NCI-H69 (cell line): ENCODE measurements at regions not wholly inside any gene's neighbourhood (a gene's known extent, or its start where the extent isn't known, plus 50 kb on each side); places are given as distances from the start of the nearest gene placed in this dataset.

ENCODE experiments used
- DNase-seq: peaks from one replicate; lab custom pipeline; 2025; lab: John Stamatoyannopoulos, UW

DNA sequence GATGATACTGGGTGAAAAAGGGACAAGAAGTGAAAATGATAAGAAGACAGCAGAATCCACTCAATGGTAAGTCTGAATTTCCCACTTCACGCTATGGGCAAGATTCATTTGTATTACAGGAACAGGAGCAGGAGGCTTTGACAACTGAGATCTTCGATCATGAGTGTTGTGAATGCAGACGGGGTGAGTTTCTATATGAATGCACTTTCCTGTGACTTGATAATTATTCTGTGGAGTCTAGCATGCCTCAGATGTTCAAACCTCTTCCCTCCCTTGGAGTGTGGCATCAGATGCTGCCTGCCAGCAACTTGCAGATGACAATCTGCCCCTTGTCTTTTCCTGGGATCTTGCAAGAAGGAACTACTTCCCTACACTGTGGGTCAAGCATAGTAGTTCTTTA is 225.4 kb downstream of the HLX start:
- DNase-seq, result no peak

DNA sequence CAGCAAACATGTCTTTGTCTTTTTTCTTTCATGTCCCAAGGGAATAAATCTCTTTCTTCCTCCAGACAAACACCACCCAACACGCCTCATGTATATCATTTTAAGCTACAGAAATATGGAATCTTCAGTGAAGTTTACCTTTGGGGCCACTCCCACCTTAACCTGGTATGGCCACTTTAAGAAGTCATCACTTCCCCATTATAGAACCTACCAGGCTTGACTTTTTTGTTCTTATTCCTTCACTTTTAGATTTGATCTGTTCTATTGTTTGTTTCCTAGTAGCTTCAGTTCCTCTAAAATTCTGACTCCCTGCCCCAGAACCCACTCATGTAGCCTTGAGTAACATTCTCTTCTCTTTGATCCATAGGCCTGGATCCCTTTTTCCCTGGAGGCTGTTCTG is 226.3 kb downstream of the HLX start:
- DNase-seq, result no peak

- no peak for DNase-seq
Measured at GRCh38 chr1:221106616-221107015, 227.4 kb downstream of the HLX start.

DNA sequence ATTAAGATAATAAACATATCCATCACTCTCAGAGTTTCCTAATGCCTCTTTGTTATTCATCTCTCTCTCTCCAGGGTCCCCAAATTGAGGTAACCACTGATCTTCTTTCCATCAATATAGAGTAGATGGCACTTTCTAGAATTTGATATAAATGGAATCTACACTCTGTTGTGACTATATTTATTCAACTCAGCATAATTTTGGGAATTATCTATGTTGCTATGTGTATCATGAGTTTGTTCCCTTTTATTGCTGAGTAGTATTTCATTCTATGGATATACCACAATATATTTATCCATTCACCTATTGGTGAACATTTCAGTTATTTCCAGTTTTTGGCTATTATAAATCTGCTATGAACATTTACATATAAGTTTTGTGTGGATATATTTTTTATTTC is 230.7 kb downstream of the HLX start:
- no peak for DNase-seq

DNA sequence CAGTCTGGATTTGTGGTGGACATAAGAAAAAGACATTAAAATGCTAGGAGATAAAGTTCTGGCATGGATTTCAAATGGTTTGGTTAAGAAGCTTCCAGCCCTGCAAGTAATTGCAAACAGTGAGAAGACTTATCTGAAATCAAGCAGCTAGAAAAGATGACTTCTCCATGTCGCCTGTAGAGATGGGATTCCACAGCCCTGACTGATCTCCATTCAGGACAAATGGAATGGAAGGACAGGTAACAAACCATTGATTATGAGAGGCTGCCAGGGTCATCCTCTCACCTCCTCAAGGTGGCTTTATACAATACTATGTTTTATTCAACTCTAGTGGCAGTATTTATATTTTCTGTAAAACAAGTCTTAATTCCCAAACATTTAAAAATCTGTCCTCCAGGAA is 237.9 kb downstream of the HLX start:
- no peak for DNase-seq

DNA sequence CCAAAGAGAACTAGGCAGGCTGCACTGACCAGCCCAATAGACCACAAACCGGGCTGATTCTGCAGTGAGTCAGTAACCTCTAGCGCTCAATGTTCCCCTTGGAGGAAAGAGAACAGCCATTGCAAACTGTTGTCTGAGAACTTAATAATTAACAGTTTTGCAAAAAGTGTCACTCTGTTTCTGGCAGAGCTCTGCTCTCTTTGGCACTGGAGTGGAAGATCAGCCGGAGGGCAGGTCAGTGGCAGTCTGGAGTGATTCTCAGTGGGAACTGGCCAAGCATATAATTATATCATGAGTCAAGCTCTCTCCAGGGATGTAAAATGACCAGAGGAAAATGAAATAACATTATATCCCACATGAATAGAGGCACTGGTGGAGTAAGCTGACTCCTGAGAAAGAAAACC is 238.3 kb downstream of the HLX start:
- DNase-seq, result peak; percentile 86

DNA sequence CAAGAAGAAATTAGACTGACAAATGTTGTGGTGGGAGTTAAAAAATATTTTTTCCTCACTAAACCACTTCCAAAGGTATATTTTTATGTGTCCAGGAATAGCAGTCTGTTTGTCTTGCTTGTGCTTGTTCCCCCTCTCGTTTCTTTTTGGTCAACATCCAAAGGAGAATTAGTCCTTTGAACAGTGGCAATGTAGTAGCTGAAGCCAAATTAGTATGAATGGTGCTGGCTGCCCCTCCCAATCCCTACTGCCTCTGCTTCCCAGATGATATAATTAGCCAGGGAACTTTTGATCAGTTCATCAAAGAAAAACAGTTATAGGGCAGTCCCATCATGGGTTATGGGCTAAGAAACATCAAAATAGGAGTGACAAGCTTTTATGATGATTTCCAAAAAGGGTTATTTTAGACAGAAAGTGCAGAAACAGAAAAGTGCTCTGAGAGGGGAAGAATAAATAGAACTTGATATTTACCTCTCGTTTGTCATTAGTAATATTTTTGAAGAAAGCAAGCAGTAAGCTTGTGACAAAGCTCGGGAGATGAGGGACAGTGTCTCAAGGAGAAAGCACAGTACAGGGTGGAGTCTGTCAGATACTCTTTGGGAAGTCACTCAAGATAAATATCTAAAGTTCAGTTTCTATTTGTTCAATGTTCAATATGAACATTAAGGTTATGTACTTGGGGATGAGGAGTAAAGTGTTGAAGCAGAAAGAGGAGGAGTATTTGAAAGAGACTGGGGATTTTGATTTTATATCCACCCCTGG is 239.1 kb downstream of the HLX start:
- peak; percentile 13 for DNase-seq

DNA sequence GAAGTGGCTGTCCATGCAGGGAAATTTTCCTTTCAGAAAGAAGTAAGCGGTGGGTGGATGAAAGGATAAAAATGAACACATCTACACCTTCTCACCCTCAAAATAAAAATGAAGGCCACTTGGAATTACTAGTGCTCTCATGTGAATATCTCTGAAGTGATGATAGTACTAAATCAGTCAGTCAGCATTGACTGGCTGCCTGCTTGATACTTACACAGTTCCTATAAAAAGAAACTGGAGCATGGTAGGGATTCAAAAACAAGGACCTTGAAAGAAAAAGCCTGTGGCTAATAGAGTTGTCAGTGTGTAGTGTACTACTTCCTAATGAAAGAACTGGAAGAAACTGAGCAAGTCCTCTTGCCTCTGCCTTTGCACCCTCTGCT is 239.7 kb downstream of the HLX start:
- DNase-seq, result no peak

DNA sequence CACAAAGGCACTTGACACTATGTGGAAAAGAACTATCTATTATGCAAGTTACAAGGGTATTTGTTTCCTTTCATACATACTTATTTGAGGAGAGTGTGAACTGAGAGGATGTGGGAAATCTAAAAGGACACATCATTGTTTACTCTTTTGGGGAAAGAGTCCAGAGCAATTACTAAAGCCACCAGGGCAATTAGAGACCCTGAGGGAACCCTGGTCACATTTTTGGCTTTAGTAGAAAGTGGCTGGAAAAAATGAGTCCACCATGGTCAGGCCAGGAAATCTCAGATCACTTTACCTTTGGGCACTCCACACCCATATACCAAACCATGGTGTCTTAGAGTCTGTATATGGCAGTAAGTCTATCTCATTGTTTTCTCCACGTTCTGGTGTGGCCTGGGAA is 243.3 kb downstream of the HLX start:
- no peak for DNase-seq

- DNase-seq, result no peak
Measured at GRCh38 chr1:221125976-221126375, 246.7 kb downstream of the HLX start.

DNA sequence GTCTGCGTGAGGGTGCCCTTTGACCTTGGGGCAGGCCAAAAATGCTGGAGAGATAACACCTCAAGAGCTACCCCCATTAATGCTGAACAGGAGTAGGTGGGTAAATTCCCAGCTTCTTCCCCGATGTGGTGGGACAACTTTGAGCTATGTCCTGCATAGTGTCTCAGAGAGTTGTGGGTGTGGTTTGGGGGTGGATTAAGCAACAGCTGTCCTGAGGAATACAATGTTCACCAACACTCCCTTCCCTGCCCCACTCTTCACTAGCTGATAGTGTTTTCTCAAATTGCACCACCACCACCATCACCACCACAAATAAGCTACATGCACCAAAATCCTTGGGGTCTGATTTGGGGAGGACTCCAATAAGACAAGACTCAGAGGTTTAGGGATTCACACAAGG is 258.4 kb downstream of the HLX start:
- DNase-seq, result no peak

DNA sequence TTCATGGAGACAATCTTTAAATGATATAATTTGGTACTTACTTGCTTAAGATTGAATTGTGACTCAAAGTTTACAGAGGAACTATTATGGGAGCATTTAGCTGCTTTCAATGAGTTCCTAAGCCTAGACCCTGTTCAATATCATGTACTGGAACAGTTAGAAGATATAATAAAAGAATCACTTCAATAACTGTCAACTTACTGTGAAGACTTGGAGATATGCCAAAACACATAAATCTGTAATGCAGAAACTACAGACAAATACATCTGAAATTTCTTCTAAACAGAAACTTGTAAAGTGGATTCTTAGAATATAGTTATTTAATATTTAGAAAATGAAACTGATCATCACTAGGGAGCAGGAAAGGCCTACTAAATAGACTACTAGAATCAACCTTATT is 259.3 kb downstream of the HLX start:
- peak; percentile 6 for DNase-seq

GRCh38 chr1:221139991-221140390 is 260.7 kb downstream of the HLX start:
- no peak for DNase-seq

- no peak for DNase-seq
Measured at GRCh38 chr1:221141096-221141495, 261.9 kb downstream of the HLX start.

GRCh38 chr1:221141606-221142285 is 262.5 kb downstream of the HLX start:
- no peak for DNase-seq

GRCh38 chr1:221148660-221149059 is 269.4 kb downstream of the HLX start:
- no peak for DNase-seq

GRCh38 chr1:221149111-221149510 is 269.9 kb downstream of the HLX start:
- no peak for DNase-seq

DNA sequence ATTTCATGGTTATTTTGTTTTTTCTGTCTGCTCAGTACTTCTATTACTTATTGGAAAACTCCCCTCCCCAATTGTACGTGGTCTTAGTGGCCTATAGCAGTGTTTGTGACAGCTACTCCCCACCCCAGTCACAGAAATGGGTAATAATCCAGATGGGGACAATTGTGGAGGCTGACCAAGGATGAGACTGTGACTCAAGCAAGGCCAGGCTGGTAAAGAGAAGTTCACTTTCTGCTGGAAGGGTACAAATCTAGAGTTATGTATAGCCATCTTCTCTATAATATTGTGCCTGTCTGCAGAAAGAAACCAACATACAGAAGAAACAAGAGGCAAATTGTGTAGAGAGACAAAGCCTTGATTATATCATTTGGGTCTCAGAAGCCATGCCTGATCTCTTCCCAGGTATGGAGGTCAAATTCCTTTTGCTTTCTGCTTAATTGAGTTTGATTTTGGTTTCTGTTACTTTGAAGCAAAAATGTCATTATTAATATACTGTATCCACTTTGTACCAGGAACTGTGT is 270.4 kb downstream of the HLX start:
- DNase-seq, result no peak

GRCh38 chr1:221150996-221151395 is 271.8 kb downstream of the HLX start:
- no peak for DNase-seq

GRCh38 chr1:221154932-221155331 is 275.7 kb downstream of the HLX start:
- DNase-seq, result no peak

DNA sequence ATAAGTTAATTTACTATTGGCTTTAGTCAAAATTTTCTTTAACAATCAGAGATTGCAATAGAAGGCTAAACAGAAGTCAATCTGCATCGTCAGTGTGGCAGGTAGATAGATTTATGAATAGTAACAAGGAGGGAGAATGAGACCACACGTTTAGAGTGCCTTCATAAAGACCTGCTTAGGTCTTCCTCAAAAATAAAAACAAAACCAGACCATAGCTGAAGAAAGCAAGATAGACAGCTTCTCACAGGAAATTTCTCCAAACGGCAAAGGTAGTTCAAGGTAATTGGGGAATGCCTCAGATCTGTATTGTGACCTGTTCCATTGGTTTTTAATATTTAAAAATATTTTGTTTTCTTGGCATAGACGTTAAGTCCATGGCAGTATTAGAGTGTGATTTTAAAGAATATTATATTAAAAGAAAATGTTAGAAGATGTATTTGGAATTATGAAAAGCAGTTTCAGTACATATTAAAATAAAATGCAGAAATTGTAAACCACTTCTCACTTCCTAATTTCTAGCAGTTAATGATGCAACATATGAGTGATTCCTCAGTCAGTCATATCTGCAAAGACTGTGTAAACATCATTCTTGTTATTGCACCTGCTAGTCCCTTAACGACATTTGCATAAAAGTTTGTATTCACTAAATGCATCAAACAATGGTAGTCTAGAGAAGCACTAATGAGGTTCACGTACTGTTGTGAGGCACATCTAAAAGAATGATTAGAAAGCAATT is 278.0 kb downstream of the HLX start:
- no peak for DNase-seq

GRCh38 chr1:221159608-221160007 is 280.4 kb downstream of the HLX start:
- peak; percentile 92 for DNase-seq

- no peak for DNase-seq
Measured at GRCh38 chr1:221161571-221162041, 282.4 kb downstream of the HLX start.
